ENCODE measurements at regions not wholly inside any gene's neighbourhood (a gene's known extent, or its start where the extent isn't known, plus 50 kb on each side); places are given as distances from the start of the nearest gene placed in this dataset.

- DNase-seq, result no peak
Measured at GRCh38 chr2:42928692-42929545, 136.5 kb upstream of the HAAO start.

GRCh38 chr2:42928161-42928691 lies 135.8 kb upstream of the HAAO start:
- no peak for DNase-seq

GRCh38 chr2:42927334-42928160 lies 135.2 kb upstream of the HAAO start:
- DNase-seq, result no peak

- DNase-seq, result no peak
Measured at GRCh38 chr2:42926434-42927333, 134.3 kb upstream of the HAAO start.

- DNase-seq, result no peak
Measured at GRCh38 chr2:42925742-42926433, 133.5 kb upstream of the HAAO start.

GRCh38 chr2:42924418-42924886 lies 132.1 kb upstream of the HAAO start:
- DNase-seq, result no peak

GRCh38 chr2:42923580-42924417 lies 131.4 kb upstream of the HAAO start:
- no peak for DNase-seq

- DNase-seq, result no peak
Measured at GRCh38 chr2:42922790-42923579, 130.6 kb upstream of the HAAO start.

- no peak for DNase-seq
Measured at GRCh38 chr2:42922293-42922692, 129.9 kb upstream of the HAAO start.

GRCh38 chr2:42921721-42922120 lies 129.3 kb upstream of the HAAO start:
- DNase-seq, result no peak

GRCh38 chr2:42921147-42921520 lies 128.8 kb upstream of the HAAO start:
- DNase-seq, result no peak

GRCh38 chr2:42920446-42921146 lies 128.2 kb upstream of the HAAO start:
- DNase-seq, result no peak

GRCh38 chr2:42918671-42919318 lies 126.4 kb upstream of the HAAO start:
- no peak for DNase-seq

GRCh38 chr2:42918041-42918440 lies 125.7 kb upstream of the HAAO start:
- no peak for DNase-seq

- no peak for DNase-seq
Measured at GRCh38 chr2:42917425-42917927, 125.1 kb upstream of the HAAO start.

- no peak for DNase-seq
Measured at GRCh38 chr2:42916324-42916723, 123.9 kb upstream of the HAAO start.

- DNase-seq, result no peak
Measured at GRCh38 chr2:42914860-42915259, 122.5 kb upstream of the HAAO start.

- DNase-seq, result no peak
Measured at GRCh38 chr2:42914314-42914713, 121.9 kb upstream of the HAAO start.
